ENCODE measurements at regions not wholly inside any gene's neighbourhood (a gene's known extent, or its start where the extent isn't known, plus 50 kb on each side); places are given as distances from the start of the nearest gene placed in this dataset.

GRCh38 chr5:155943516-155944407 lies 383.2 kb upstream of the SGCD start:
- in situ Hi-C loops (cut with HindIII; ENCODE audit: low sequenced_read_pairs) = no loop called here

DNA sequence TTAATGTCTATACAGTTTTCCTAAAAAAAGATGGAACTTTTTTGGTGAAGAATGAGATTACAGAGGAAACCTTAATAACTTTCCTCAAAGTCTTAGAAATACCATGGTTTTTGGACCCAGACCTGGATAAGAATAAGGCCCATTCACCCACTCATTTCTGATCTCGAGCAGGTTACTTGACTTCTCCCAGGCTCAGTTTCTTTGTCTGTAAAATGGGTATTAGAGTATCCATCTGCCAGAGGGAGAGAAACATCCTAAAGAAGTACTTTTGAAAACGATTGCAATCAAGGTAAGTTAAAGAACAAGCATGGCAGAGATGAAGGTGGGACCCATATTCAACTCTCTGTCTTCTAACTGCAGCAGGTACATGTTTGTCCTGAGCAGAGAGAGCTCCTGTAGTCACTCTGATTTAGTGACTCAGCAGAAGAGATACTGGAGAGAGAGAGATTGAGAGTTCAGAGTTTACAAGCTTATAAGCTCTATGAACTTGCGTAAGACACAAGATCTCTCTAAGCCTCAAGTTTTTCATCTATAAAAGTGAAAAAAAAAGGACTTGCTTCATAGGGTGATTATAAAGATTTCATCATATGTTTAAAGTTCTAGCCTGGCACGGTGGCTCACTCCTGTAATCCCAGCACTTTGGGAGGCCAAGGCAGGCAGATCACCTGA lies 379.4 kb upstream of the SGCD start:
- in situ Hi-C loops (cut with HindIII; ENCODE audit: low sequenced_read_pairs) = no loop called here

GRCh38 chr5:155948576-155948975 lies 378.4 kb upstream of the SGCD start:
- in situ Hi-C loops (cut with HindIII; ENCODE audit: low sequenced_read_pairs) = no loop called here

DNA sequence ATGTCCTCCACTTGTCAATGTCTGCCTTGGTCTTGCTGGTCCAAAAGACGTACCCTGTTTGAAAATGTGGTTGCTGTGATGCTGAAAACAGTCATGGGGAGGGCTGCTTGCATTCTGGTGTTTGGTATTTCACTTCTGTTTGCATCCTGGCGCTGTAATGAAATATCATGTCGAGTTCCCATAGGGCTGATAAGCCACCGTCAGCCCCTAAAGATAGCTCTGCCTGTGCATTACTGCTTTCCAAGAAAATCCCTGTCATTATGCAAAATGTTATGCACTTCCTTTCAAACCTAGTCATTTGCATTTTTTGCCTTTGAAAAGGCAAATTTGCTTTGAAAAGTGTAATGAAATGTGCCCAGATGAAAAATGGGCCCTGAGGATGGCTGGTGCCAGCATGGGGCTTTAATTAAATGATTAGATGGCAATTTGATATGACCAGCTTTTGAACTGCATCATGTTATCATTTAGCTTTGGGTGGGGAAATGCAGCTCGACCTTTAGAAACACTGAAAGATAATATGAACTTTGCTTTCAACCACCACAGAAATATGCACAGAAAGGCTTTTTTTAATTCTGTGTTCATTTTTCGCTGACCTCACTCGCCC lies 374.4 kb upstream of the SGCD start:
- in situ Hi-C loops (cut with HindIII; ENCODE audit: low sequenced_read_pairs) = no loop called here

DNA sequence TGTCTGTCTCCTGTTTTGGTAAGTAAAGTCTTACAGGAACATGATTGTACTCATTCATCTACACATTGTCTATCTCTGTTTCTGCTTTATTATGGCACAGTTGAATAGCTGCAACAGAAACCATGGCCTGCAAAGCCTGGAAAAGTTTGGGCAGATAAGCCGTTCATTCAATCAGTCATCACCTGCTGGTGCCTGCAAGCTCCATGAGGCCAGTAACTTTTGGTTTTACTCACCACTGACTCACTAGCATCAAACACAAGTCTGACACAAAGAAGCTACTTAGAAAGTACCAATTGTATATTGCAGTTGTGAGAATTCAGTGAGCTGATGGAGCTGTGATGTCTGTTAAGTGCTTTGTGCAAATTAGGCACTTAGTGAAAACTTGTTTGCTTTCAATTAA lies 373.6 kb upstream of the SGCD start:
- in situ Hi-C loops (cut with HindIII; ENCODE audit: low sequenced_read_pairs) = no loop called here

- in situ Hi-C loops (cut with HindIII; ENCODE audit: low sequenced_read_pairs) = no loop called here
Measured at GRCh38 chr5:155954701-155955445, 372.1 kb upstream of the SGCD start.

GRCh38 chr5:155957884-155958283 lies 369.1 kb upstream of the SGCD start:
- in situ Hi-C loops (cut with HindIII; ENCODE audit: low sequenced_read_pairs) = no loop called here

DNA sequence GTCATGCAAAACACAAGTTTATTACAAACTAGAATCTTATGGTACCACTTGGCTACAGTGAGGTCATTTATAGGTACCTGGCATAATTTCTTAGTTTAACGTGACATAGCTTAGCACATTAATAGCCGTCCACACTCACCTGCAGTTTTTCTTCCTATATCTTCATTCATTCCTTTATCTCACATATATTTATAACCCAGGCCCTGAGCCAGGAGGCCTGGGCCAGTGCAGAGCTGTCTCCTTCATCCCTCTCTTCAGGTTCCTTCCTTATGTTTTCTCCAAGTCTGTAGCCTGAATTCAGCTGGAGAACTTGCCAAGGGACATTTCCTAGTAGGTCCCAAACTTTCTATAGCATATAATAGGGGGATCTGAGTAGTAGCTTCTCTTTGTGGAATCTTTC lies 367.9 kb upstream of the SGCD start:
- in situ Hi-C loops (cut with HindIII; ENCODE audit: low sequenced_read_pairs) = no loop called here

- in situ Hi-C loops (cut with HindIII; ENCODE audit: low sequenced_read_pairs) = no loop called here
Measured at GRCh38 chr5:155960177-155960576, 366.8 kb upstream of the SGCD start.

DNA sequence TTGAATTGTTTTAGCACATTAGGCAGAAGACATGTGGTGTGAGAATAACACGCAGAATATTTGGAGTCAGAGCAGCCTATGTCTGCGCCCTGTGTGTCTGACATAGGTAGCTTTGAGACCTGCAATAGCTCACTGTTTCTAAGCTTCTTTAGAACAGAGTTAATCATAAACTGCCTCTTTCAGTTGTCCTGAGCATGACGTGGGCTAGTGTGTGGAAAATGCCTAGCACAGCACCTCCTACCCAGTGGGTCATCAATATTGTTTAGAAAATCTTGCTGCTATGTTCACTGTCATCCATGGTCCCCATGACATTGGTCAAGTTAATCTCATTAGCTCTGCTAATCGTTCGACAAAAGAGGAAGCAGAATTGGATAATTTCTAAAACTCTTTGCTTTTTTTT lies 357.4 kb upstream of the SGCD start:
- in situ Hi-C loops (cut with HindIII; ENCODE audit: low sequenced_read_pairs) = no loop called here

- in situ Hi-C loops (cut with HindIII; ENCODE audit: low sequenced_read_pairs) = no loop called here
Measured at GRCh38 chr5:155974369-155974768, 352.6 kb upstream of the SGCD start.

DNA sequence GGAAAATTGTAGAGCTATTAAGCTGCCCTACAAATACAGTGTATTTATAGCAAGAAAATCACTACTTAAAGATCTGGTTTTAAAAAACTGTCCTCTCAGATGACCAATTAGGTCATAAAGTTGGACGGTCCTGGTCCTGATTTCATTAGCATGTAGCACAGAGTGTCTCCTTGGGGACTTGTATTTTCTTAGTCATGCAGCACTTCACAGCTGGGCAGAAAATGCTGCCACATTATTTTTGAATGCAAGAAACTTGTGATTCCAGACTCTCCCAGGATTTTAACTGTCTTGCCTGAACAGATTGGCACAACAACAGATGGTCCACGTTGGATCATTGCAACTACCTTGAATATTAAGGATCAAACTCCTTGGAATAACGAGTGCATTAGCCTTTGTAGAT lies 348.1 kb upstream of the SGCD start:
- in situ Hi-C loops (cut with HindIII; ENCODE audit: low sequenced_read_pairs) = no loop called here

DNA sequence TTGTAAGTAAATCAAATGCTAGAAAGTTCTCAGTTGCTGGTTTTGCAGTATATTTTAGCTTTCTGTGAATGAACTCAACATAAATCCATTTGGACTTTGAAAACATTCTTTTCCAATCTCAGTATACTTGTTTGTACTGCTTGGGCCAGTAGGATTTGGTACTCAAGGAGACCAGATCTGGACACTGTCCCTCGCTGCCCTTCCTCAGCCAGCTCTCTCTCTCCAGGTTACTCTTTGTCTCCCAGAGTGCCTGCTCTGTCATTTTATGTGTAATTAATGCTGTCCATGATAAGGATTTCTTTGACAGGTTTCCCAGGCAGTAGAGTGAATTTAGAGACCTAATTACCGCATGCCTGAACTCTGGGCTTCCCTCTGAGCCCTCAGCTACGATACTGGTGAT lies 344.6 kb upstream of the SGCD start:
- in situ Hi-C loops (cut with HindIII; ENCODE audit: low sequenced_read_pairs) = no loop called here

GRCh38 chr5:155983954-155984353 lies 343.0 kb upstream of the SGCD start:
- in situ Hi-C loops (cut with HindIII; ENCODE audit: low sequenced_read_pairs) = no loop called here

DNA sequence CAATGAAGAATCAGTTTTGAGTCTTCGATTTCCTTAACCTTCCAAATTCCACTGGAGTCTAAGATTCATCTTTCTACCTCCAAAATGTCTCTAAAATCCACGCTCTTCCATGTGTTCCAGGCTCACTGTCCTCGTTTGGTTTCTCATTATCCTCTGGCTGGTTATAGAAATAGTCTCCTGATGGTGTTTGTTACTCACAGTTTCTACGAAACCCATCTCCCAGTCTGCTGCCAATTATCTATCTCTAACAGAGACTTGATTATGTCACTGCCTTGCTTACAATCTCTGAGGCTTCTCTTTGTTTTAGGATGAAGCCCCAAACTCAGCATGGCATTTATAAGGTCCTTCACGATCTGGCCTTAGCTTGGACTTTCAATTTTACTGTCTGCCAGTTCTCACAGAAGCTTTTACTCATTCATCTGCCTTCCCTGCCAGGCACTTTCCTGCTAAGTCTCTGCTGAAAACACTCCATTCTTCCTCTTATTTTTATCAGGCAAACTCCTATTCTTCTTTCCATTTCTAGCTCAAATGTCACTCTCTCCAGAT lies 339.6 kb upstream of the SGCD start:
- in situ Hi-C loops (cut with HindIII; ENCODE audit: low sequenced_read_pairs) = no loop called here

- in situ Hi-C loops (cut with HindIII; ENCODE audit: low sequenced_read_pairs) = no loop called here
Measured at GRCh38 chr5:155989879-155990278, 337.1 kb upstream of the SGCD start.

- in situ Hi-C loops (cut with HindIII; ENCODE audit: low sequenced_read_pairs) = no loop called here
Measured at GRCh38 chr5:155996123-155996522, 330.8 kb upstream of the SGCD start.

- in situ Hi-C loops (cut with HindIII; ENCODE audit: low sequenced_read_pairs) = no loop called here
Measured at GRCh38 chr5:155998257-155998656, 328.7 kb upstream of the SGCD start.

GRCh38 chr5:156000115-156000514 lies 326.8 kb upstream of the SGCD start:
- in situ Hi-C loops (cut with HindIII; ENCODE audit: low sequenced_read_pairs) = no loop called here

- in situ Hi-C loops (cut with HindIII; ENCODE audit: low sequenced_read_pairs) = no loop called here
Measured at GRCh38 chr5:156004754-156005153, 322.2 kb upstream of the SGCD start.

DNA sequence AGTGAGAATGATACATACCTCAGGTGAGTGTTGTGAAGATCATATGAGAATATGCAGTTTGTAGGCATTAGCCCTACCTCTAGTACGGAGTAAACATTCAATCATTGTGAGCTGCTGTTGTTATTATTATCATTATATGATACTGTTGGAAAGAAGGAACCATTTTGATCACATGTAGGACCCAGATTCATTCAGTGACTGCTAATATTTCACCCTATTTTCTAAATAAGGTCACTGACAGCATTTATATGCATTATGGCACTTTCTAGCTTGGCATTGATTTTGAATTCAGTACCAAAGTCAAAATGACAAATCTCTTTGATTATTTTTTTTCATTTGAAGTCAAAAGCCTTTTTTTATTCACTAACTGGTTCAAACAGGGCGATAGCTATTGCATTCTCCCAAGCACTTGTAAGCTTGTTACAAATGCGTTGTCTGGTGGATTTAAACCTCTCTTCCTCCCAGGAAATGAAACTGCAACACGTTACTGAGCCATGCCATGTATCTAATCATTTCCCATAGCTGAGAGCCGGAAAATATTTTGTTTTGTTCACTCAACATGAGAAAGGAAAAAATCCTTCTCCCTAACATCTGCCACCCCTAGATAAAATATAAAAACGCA lies 320.8 kb upstream of the SGCD start:
- in situ Hi-C loops (cut with HindIII; ENCODE audit: low sequenced_read_pairs) = no loop called here

Measured in endothelial cell of hepatic sinusoid (primary cell).